ENCODE measurements at regions not wholly inside any gene's neighbourhood (a gene's known extent, or its start where the extent isn't known, plus 50 kb on each side); places are given as distances from the start of the nearest gene placed in this dataset.

GRCh38 chr20:50455656-50456451, 54.3 kb upstream of the PTPN1 start:
- no peak for DNase-seq

GRCh38 chr20:50456452-50457324, 53.5 kb upstream of the PTPN1 start:
- no peak for DNase-seq

DNA sequence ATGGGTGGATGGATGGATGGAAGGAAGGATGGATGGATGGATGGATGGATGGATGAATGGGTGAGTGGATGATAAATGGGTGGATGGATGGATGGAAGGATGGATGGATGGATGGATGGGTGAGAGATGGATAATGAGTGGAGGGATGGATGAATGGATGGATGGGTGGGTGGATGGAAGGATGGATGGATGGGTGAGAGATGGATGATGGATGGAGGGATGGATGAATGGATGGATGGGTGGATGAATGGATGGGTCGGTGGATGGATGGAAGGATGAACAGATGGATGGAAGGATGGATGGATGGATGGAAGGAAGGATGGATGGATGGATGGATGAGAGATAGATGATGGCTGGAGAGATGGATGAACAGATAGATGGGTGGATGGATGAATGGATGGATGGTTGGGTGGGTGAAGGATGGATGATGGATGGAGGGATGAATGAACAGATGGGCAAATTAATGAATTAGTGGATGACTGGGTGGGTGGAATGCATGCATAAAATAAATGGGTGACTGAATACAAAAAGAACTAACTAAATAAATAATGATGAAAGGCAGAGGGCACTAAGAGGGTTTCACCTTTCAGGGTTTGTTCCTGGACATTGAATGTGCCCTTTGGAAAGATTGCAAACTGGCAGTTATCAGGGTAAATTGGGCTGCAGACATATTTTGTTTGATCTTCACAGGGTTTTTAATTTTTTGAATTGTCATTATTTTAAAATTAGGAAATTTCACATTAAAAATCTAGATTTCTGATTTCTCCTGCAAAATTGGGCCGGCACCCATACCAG, 50.9 kb upstream of the PTPN1 start:
- no peak for DNase-seq

GRCh38 chr20:50460115-50460607, 50.0 kb upstream of the PTPN1 start:
- no peak for DNase-seq

Data from activated naive CD4-positive, alpha-beta T cell treated with Interleukin-2 at 50 U/mL for 16 hours (primary cell).